MM.1S (cell line): ENCODE measurements at regions not wholly inside any gene's neighbourhood (a gene's known extent, or its start where the extent isn't known, plus 50 kb on each side); places are given as distances from the start of the nearest gene placed in this dataset.
"Not testable (repeated sequence)": the region's sequence is repeated elsewhere in the genome, so short reads cannot be mapped to it uniquely, and the experiment has no call there.

ENCODE experiments used
- DNase-seq: peaks from one replicate; pipeline ENCODE4 v3.0.0-alpha.2; 2015
- H2AFZ ChIP-seq: fragments of 300-600 bp; sonication (generic); 2 replicates; pipeline ENCODE4 v1.6.0; 2016; ENCODE audit warnings: antibody characterized with exemption, low read length
- H3F3A ChIP-seq: fragments of 300-600 bp; sonication (generic); 2 replicates; pipeline ENCODE4 v1.6.1; 2016; ENCODE audit warnings: mild to moderate bottlenecking, antibody characterized with exemption, low read length, moderate library complexity, mixed read lengths; ENCODE audit not compliant: insufficient read depth
- H3K27ac ChIP-seq: fragments of 300-600 bp; sonication (generic); 2 replicates; pipeline ENCODE4 v1.5.1; 2016; ENCODE audit warnings: mild to moderate bottlenecking, low read length
- H3K27me3 ChIP-seq: fragments of 300-600 bp; sonication (generic); replicated peaks from 2 replicates; pipeline ENCODE4 v1.6.0; 2016; ENCODE audit warnings: low read length; ENCODE audit not compliant: insufficient read depth
- H3K36me3 ChIP-seq: fragments of 300-600 bp; sonication (generic); replicated peaks from 2 replicates; pipeline ENCODE4 v1.6.1; 2016; ENCODE audit warnings: mild to moderate bottlenecking, low read length, mixed read lengths; ENCODE audit not compliant: insufficient read depth
- H3K4me1 ChIP-seq: fragments of 300-600 bp; sonication (generic); 2 replicates; pipeline ENCODE4 v1.6.1; 2016; ENCODE audit warnings: low read length, mixed read lengths
- H3K4me2 ChIP-seq: fragments of 300-600 bp; sonication (generic); 2 replicates; pipeline ENCODE4 v1.6.0; 2016; ENCODE audit warnings: low read depth, low read length
- H3K4me3 ChIP-seq: fragments of 300-600 bp; sonication (generic); 2 replicates; pipeline ENCODE4 v1.5.1; 2016; ENCODE audit warnings: low read length, mixed read lengths
- H3K79me2 ChIP-seq: fragments of 300-600 bp; sonication (generic); 2 replicates; pipeline ENCODE4 v1.6.1; 2016; ENCODE audit warnings: mixed run types, low read length, mixed read lengths
- H3K9ac ChIP-seq: fragments of 300-600 bp; sonication (generic); 2 replicates; pipeline ENCODE4 v1.6.1; 2016; ENCODE audit warnings: low read length, mixed read lengths
- H3K9me2 ChIP-seq: fragments of 300-600 bp; sonication (generic); replicated peaks from 2 replicates; pipeline ENCODE4 v1.6.1; 2016; ENCODE audit warnings: mild to moderate bottlenecking, low read length, mixed read lengths; ENCODE audit not compliant: insufficient read depth
- H3K9me3 ChIP-seq: fragments of 300-600 bp; sonication (generic); replicated peaks from 2 replicates; pipeline ENCODE4 v1.6.1; 2016; ENCODE audit warnings: mild to moderate bottlenecking, low read length, mixed read lengths; ENCODE audit not compliant: insufficient read depth
- H4K20me1 ChIP-seq: fragments of 300-600 bp; sonication (generic); 2 replicates; pipeline ENCODE4 v1.6.1; 2016; ENCODE audit warnings: mild to moderate bottlenecking, low read length, moderate library complexity, mixed read lengths; ENCODE audit not compliant: insufficient read depth
- EZH2 ChIP-seq: fragments of 300-600 bp; sonication (generic); optimal IDR thresholded peaks from 2 replicates; pipeline ENCODE3; 2017; ENCODE audit warnings: low read depth, mild to moderate bottlenecking, antibody characterized with exemption, low read length, mixed read lengths
- EZH2phosphoT487 ChIP-seq: fragments of 300-600 bp; sonication (generic); IDR thresholded peaks from 2 replicates; pipeline ENCODE4 v1.6.1; 2018; ENCODE audit warnings: antibody characterized with exemption, low read length
- TF ChIP-seq, protein P1 (sequence below): fragments of 300-600 bp; sonication (generic); IDR thresholded peaks from 2 replicates; pipeline ENCODE4 v1.5.1; 2016; ENCODE audit warnings: antibody characterized with exemption, low read length, mixed read lengths

DNA sequence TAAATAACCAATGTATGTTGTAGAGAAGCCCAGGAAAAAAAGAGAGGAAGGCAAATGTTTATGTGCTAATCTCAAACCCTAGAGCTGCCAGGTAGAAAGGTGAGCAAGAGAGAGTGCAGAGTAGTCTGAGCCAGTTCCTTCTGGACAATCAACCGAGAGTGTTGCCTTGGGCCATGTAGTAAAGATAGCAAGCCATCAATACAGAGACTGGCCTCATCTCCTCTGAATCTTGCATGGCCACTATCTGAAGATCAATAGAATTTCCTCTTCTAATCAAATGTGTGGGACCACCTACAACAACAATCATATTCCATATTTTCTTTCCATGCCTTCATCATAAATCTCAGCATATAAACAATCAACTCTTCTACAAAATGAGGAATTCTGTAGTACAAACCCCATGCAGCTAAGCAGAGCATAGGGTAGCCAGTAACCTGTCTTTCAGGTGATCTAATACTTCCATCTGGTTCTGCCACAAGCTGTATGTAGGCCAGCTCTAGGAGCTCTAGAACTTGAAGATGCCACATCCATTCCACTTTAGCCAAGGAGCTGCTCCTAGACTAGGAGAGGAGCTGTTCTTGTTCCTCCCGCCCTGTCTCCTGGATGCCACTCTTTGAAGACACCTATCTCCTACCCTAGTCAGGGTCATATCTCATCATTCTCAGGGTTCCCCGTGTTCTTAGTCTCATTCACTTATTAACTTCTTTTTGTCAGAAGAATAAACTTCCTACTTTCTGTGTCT, 75.8 kb upstream of the SLC38A4 start:
- H3K27ac ChIP-seq: no peak overlapping the region
- no peak for TF ChIP-seq EZH2phosphoT487
- no peak overlapping the region for H2AFZ ChIP-seq
- H3K27me3 ChIP-seq: no peaks in the 10 kb centered on the region
- no peak overlapping the region for H3K4me3 ChIP-seq
- no peaks in the 10 kb centered on the region for H3F3A ChIP-seq
- DNase-seq: no peak
- 0 out of 2 replicates have a peak overlapping the region, but pooled peaks have one; percentile 1 for H3K4me2 ChIP-seq
- H3K9me2 ChIP-seq: no peaks in the 10 kb centered on the region
- H4K20me1 ChIP-seq: no peaks in the 10 kb centered on the region
- H3K9me3 ChIP-seq: no peaks in the 10 kb centered on the region
- H3K79me2 ChIP-seq: no peaks in the 10 kb centered on the region
- H3K4me1 ChIP-seq: peaks cover 6% of the 10 kb centered on the region
- no peak overlapping the region for H3K9ac ChIP-seq
- no peaks in the 10 kb centered on the region; the same call in 1 of the 2 replicates for H3K36me3 ChIP-seq

DNA sequence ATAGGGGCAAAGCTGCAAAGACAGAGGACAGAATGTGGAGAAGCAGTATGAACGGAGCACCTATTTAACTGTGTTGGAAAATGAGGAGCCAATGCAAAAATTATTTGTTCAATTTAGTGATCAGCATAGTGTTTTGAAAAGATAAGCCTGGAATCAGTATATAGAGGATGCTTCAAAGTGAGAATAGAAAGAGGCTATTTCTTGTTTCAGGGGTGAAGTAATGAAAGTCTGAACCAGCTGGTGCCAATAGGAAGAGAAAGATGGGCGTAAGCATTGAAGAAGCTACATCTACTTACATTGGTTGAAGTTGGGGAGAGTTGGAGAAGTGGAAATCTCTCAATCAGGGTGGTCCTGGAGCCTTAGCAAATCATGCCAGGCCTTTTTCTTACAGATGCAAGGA, 77.3 kb upstream of the SLC38A4 start:
- Histone ChIP-seq H3F3A (no peaks in the 10 kb centered on the region), H3K9me3 (no peaks in the 10 kb centered on the region), H3K4me3 (no peak overlapping the region), H3K27me3 (no peaks in the 10 kb centered on the region), H3K4me2 (no peak overlapping the region), H2AFZ (no peak overlapping the region), H3K79me2 (no peaks in the 10 kb centered on the region), H3K9me2 (no peaks in the 10 kb centered on the region), H4K20me1 (no peaks in the 10 kb centered on the region), H3K4me1 (peaks cover 6% of the 10 kb centered on the region), H3K36me3 (no peaks in the 10 kb centered on the region; the same call in 1 of the 2 replicates), H3K9ac (no peak overlapping the region), H3K27ac (no peak overlapping the region)
- TF ChIP-seq, protein P1, sequence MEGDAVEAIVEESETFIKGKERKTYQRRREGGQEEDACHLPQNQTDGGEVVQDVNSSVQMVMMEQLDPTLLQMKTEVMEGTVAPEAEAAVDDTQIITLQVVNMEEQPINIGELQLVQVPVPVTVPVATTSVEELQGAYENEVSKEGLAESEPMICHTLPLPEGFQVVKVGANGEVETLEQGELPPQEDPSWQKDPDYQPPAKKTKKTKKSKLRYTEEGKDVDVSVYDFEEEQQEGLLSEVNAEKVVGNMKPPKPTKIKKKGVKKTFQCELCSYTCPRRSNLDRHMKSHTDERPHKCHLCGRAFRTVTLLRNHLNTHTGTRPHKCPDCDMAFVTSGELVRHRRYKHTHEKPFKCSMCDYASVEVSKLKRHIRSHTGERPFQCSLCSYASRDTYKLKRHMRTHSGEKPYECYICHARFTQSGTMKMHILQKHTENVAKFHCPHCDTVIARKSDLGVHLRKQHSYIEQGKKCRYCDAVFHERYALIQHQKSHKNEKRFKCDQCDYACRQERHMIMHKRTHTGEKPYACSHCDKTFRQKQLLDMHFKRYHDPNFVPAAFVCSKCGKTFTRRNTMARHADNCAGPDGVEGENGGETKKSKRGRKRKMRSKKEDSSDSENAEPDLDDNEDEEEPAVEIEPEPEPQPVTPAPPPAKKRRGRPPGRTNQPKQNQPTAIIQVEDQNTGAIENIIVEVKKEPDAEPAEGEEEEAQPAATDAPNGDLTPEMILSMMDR: no peak
- TF ChIP-seq EZH2phosphoT487 (no peak), EZH2 (no peak)
- DNase-seq: no peak

DNA sequence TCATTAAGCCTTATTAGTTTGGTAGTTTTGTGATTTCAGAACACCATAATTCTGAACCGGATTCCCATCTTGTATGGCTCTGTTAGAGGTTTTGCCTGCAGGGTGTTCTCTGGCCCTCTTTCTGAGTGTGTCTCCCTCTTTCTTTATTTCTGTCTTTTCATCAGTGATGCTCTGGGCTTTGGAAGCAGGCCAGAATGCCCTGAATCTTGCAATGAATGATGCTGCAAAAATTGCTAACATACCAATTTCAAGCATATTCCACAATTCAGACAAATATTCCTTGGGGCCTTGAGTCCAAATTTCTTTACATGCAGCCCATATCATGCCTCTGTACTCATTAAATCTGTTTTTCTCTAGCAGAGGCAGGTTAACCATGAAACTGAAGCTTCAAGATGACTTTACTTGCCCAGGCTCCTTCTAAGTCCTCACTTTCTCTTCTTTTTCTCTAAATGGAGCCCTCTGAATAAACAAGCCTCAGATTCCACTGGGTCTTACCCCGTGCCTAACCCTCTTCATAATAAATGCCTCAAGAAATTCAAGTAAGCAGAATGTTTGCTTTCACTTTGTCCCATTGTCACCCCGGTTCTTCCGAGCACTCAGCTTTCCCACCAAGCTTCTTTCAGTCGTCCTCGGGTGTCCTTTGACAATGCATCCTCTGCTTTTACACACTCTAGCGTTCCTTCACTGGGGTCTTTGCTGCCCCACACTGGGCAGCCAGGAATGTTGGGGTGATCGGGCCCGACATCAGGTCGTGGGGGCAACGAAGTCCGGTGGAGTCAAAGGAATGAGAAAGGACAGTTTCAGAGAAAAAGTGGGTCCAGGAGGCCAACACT, 78.8 kb upstream of the SLC38A4 start:
- TF ChIP-seq EZH2phosphoT487 (no peak), EZH2 (no peak)
- TF ChIP-seq, protein P1: no peak
- Histone ChIP-seq H2AFZ (no peak overlapping the region), H3K4me3 (no peak overlapping the region), H3K27ac (no peak overlapping the region), H3K9me2 (no peaks in the 10 kb centered on the region), H3F3A (no peaks in the 10 kb centered on the region), H3K27me3 (no peaks in the 10 kb centered on the region), H3K36me3 (no peaks in the 10 kb centered on the region), H4K20me1 (no peaks in the 10 kb centered on the region), H3K9me3 (no peaks in the 10 kb centered on the region), H3K4me1 (peaks cover 6% of the 10 kb centered on the region), H3K9ac (no peak overlapping the region), H3K79me2 (no peaks in the 10 kb centered on the region), H3K4me2 (no peak overlapping the region)
- no peak for DNase-seq

GRCh38 chr12:46905239-46905627, 79.4 kb upstream of the SLC38A4 start:
- H3K4me3 ChIP-seq, H3K36me3 ChIP-seq, H3K4me2 ChIP-seq, H3K27ac ChIP-seq, H3K27me3 ChIP-seq, H4K20me1 ChIP-seq, H3K9me2 ChIP-seq, H2AFZ ChIP-seq, H3F3A ChIP-seq, H3K79me2 ChIP-seq, DNase-seq, H3K4me1 ChIP-seq, H3K9me3 ChIP-seq, H3K9ac ChIP-seq: not testable (repeated sequence)
